ENCODE measurements at regions not wholly inside any gene's neighbourhood (a gene's known extent, or its start where the extent isn't known, plus 50 kb on each side); places are given as distances from the start of the nearest gene placed in this dataset.

DNA sequence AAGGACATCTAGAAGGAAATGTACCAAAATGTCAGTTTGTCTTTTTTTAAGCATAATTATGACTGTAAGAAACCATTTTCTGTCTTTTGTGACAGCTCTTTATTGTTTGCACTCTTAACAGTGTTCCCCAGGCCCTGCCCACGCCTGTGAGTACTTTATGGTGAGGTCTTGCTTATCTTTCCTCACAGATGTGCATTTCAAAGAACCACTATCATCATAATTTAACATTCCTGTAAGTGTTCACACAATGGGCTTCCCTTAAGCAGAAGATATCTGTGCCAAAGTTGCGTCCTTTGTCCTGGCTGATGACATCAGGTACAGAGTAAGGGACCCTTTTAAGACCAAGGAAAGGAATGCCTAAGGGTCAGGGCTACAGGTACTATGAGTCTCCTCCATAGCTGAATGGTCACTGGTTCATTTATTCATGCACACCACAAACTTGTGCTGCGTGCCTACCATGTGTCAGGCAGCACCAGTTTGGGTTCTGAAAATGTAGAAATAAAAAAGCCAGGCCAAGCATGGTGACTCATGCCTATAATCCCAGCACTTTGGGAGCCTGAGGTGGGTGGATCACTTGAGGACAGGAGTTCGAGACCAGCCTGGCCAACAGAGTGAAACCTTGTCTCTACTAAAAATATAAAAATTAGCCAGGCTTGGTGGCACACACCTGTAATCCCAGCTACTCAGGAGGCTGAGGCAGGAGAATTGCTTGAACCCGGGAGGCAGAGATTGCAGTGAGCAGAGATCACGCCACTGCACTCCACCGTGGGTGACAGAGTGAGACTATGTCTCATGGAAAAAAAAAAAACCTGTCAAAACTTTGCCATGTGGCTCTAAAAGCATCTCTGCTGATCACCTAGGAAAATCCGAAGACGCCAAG, 55.4 kb upstream of the NLK start:
- no peaks in the 10 kb centered on the region for H3K9me3 Mint-ChIP-seq
- ChIA-PET POLR2A (no interaction called here), CTCF (no interaction called here)
- intact Hi-C loops (cut with micrococcal nuclease): no loop called here
- no peak overlapping the region for H3K27ac Mint-ChIP-seq
- H3K4me1 Mint-ChIP-seq (ENCODE audit: low read depth): peaks cover 3% of the 10 kb centered on the region
- peaks cover 8% of the 10 kb centered on the region for H3K27me3 Mint-ChIP-seq
- no peaks in the 10 kb centered on the region for H3K36me3 Mint-ChIP-seq
- no peak overlapping the region for H3K4me3 Mint-ChIP-seq
- no peak for DNase-seq

DNA sequence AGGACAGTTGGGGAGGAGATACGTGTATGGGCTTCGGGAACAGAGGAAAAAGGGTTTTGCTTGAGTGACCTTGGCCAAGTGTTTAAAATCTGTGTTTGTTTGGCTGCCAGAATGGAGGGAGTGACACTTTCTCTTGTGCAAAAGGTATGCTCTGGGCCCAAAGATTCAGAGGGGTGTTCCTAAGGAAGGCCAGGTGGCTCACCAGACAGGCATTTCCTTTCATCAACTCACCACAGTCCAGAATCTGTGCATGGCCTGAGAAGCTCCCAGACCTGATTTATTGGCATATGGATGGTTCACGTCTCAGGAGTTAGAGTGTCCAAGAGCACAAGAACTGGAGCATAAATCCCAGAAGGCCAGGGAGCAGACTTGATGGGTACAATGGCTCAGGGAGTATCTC, 53.4 kb upstream of the NLK start:
- CTCF ChIA-PET: no interaction called here
- DNase-seq: no peak

DNA sequence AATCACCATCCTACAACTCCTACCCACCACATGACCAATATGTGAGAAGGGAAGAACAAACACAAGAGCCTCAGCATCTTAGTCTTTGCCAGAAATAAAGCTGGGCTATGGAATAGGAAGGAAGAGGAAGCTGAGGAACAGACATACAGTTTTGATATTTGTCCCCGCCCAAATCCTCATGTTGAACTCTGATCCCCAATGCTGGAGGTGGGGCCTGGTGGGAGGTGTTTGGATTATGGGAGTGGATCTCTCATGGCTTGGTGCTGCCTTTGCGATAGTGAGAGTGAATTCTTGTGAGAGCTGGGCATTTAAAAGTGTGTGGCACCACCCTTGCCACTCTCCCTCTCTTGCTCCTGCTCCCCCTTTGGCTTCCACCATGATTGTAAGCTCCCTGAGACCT, 52.4 kb upstream of the NLK start:
- H3K9me3 Mint-ChIP-seq: no peaks in the 10 kb centered on the region
- CTCF ChIA-PET: no interaction called here
- H3K27ac Mint-ChIP-seq: no peak overlapping the region
- no peaks in the 10 kb centered on the region for H3K36me3 Mint-ChIP-seq
- POLR2A ChIA-PET: no interaction called here
- peaks cover 3% of the 10 kb centered on the region for H3K4me1 Mint-ChIP-seq (ENCODE audit: low read depth)
- intact Hi-C loops (cut with micrococcal nuclease): no loop called here
- H3K27me3 Mint-ChIP-seq: peaks cover 2% of the 10 kb centered on the region
- H3K4me3 Mint-ChIP-seq: no peak overlapping the region
- no peak for DNase-seq

More for the DNA sequence above, 53.4 kb upstream of the NLK start:
- H3K27me3 Mint-ChIP-seq: peaks cover 7% of the 10 kb centered on the region
- no peak overlapping the region for H3K4me3 Mint-ChIP-seq
- intact Hi-C loops (cut with micrococcal nuclease): no loop called here
- no peaks in the 10 kb centered on the region for H3K36me3 Mint-ChIP-seq
- H3K4me1 Mint-ChIP-seq (ENCODE audit: low read depth): peaks cover 3% of the 10 kb centered on the region
- POLR2A ChIA-PET: no interaction called here
- no peak overlapping the region for H3K27ac Mint-ChIP-seq
- H3K9me3 Mint-ChIP-seq: no peaks in the 10 kb centered on the region

DNA sequence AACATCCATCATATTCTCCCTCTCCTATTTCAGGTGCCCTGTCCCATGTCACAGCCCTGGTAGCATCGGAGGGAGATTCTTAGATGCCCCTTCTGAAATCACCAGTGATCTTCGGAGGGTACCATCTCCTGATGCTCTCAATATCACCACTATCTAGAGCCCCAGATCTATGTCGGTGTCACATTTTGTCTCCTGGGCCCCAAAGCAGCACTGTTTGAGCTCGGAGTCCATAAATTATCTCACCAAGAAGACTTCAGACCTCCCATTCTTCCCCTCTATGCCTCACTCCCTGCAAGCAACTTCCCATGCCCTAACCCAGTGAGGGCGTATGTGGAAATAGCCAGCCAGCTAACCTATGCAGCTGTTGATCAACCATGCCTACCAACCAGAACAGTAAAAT, 51.5 kb upstream of the NLK start:
- ChIA-PET POLR2A (interaction anchor here (0.5 kb wide), 1 partner anchor 184 kb away, joined by 3 read pairs; no protein-coding TSS in a partner anchor), CTCF (no interaction called here)
- no peak overlapping the region for H3K4me3 Mint-ChIP-seq
- no peak overlapping the region for H3K27ac Mint-ChIP-seq
- DNase-seq: no peak
- H3K9me3 Mint-ChIP-seq: no peaks in the 10 kb centered on the region
- no peaks in the 10 kb centered on the region for H3K27me3 Mint-ChIP-seq
- H3K4me1 Mint-ChIP-seq (ENCODE audit: low read depth): no peaks in the 10 kb centered on the region
- intact Hi-C loops (cut with micrococcal nuclease): no loop called here
- no peaks in the 10 kb centered on the region for H3K36me3 Mint-ChIP-seq

DNA sequence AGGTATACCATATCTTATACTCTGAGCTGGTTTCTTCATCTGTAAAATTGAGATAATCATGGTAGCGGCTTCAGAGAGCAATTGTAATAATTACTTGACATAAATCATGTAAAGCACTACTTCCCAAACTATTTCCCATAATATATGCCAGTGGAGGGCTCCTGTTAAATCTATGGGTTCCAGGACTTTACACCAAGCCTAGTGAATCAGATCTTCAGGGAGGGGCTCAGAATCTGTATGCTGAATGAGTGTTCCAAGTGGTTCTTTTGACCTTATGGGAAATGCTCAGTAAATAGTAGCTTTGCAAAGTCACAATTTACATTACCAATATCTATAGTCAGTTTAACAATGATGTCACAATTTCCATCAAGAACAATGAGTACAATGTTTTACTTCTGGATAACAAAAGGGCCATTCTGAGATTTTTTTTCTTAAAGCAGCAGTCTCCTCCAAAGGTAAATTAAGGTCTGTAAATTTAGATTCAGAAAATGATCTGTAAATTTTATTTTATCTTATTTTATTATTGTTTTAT, 50.9 kb upstream of the NLK start:
- Mint-ChIP-seq H3K4me1 (ENCODE audit: low read depth) (no peaks in the 10 kb centered on the region), H3K4me3 (no peak overlapping the region), H3K27me3 (no peaks in the 10 kb centered on the region), H3K27ac (no peak overlapping the region), H3K36me3 (no peaks in the 10 kb centered on the region), H3K9me3 (no peaks in the 10 kb centered on the region)
- DNase-seq: no peak
- CTCF ChIA-PET: no interaction called here
- POLR2A ChIA-PET: interaction anchor here (0.5 kb wide), 1 partner anchor 184 kb away, joined by 3 read pairs; no protein-coding TSS in a partner anchor
- intact Hi-C loops (cut with micrococcal nuclease): no loop called here
